ENCODE measurements at regions not wholly inside any gene's neighbourhood (a gene's known extent, or its start where the extent isn't known, plus 50 kb on each side); places are given as distances from the start of the nearest gene placed in this dataset.

DNA sequence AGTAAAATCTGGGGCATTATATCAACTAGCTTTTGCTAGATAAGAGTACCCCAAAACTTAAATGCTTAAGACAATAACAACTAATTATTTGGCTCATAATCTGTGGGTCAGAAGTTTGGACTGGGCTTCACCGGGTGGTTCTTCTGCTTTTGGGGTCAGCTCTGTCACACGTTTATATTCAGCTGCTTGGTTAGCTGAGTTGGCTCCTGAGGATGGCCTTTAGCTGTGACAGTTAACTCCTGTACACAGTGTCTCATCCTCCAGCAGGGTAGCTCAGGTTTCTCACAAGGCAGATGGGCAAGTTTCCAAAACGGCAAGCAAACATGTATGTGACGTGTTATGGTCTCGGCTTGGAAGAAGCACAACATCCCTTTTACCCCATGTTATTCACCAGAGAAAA is 488.2 kb downstream of the TLE4 start:
- CTCF ChIA-PET, result no interaction called here
- H3K4me1 Mint-ChIP-seq (ENCODE audit: low read depth, unreplicated experiment), result no peaks in the 10 kb centered on the region
- H3K27me3 Mint-ChIP-seq (ENCODE audit: unreplicated experiment), result no peaks in the 10 kb centered on the region
- H3K9me3 Mint-ChIP-seq (ENCODE audit: low read depth, unreplicated experiment), result no peaks in the 10 kb centered on the region
- intact Hi-C loops (cut with micrococcal nuclease; ENCODE audit: unreplicated experiment), result no loop called here
- BruUV-seq (replicated peaks), result no TSS peak
- H3K36me3 Mint-ChIP-seq (ENCODE audit: insufficient read depth, unreplicated experiment), result no peaks in the 10 kb centered on the region
- no peak for DNase-seq
- H3K27ac Mint-ChIP-seq (ENCODE audit: unreplicated experiment), result no peak overlapping the region
- H3K4me3 Mint-ChIP-seq (ENCODE audit: low read depth, unreplicated experiment), result no peak overlapping the region
- TF ChIP-seq, protein P1, sequence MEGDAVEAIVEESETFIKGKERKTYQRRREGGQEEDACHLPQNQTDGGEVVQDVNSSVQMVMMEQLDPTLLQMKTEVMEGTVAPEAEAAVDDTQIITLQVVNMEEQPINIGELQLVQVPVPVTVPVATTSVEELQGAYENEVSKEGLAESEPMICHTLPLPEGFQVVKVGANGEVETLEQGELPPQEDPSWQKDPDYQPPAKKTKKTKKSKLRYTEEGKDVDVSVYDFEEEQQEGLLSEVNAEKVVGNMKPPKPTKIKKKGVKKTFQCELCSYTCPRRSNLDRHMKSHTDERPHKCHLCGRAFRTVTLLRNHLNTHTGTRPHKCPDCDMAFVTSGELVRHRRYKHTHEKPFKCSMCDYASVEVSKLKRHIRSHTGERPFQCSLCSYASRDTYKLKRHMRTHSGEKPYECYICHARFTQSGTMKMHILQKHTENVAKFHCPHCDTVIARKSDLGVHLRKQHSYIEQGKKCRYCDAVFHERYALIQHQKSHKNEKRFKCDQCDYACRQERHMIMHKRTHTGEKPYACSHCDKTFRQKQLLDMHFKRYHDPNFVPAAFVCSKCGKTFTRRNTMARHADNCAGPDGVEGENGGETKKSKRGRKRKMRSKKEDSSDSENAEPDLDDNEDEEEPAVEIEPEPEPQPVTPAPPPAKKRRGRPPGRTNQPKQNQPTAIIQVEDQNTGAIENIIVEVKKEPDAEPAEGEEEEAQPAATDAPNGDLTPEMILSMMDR (IDR thresholded peaks at IDR 0.05; ENCODE audit: unreplicated experiment), result no peak

DNA sequence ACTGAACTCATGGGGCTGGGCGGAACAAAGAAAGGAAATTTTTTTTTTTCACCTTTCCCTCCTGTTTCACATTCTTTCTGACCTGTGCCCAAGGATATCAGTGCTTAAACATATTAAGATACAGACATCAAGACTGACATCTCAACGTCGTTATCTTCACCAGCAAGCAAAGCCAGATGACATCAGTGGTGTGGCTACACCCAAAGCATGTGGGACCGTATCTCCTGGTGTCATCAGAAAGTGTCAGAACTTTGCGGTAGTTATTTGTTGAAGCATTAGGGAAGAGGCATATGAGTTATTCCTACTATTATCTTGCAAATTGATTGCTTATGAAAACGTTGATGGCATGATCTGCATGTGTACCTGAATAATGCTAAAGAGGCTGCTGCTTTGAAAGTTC is 487.4 kb downstream of the TLE4 start:
- intact Hi-C loops (cut with micrococcal nuclease; ENCODE audit: unreplicated experiment), result no loop called here
- Mint-ChIP-seq H3K36me3 (ENCODE audit: insufficient read depth, unreplicated experiment) (no peaks in the 10 kb centered on the region), H3K9me3 (ENCODE audit: low read depth, unreplicated experiment) (no peaks in the 10 kb centered on the region), H3K4me1 (ENCODE audit: low read depth, unreplicated experiment) (no peaks in the 10 kb centered on the region), H3K27me3 (ENCODE audit: unreplicated experiment) (no peaks in the 10 kb centered on the region), H3K4me3 (ENCODE audit: low read depth, unreplicated experiment) (no peak overlapping the region), H3K27ac (ENCODE audit: unreplicated experiment) (no peak overlapping the region)
- CTCF ChIA-PET, result interaction anchor here (0.5 kb wide), 1 partner anchor 224 kb away, joined by 4 read pairs; no protein-coding TSS in a partner anchor
- TF ChIP-seq, protein P1 (IDR thresholded peaks at IDR 0.05; ENCODE audit: unreplicated experiment), result no peak
- BruUV-seq (replicated peaks), result no TSS peak
- no peak for DNase-seq

DNA sequence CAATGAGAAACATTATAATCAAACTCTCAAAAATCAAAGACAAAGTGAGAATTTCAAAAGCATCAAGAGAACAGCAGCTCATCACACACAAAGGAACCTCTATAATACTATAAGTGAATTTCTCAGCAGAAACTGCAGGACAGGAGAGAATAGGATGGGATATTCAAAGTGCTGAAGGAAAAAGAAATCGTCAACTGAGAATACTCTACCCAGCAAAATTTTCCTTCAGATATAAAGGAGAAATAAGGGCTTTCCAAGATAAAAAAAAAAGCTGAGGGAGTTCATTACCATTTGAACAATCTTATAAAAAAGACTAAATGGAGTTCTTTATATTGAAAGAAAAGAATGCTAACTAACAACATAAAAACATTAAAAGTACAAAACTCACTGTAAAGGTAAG is 481.1 kb downstream of the TLE4 start:
- DNase-seq, result no peak
- Mint-ChIP-seq H3K36me3 (ENCODE audit: insufficient read depth, unreplicated experiment) (no peaks in the 10 kb centered on the region), H3K27ac (ENCODE audit: unreplicated experiment) (no peak overlapping the region), H3K4me1 (ENCODE audit: low read depth, unreplicated experiment) (no peaks in the 10 kb centered on the region), H3K9me3 (ENCODE audit: low read depth, unreplicated experiment) (peaks cover 10% of the 10 kb centered on the region), H3K27me3 (ENCODE audit: unreplicated experiment) (no peaks in the 10 kb centered on the region), H3K4me3 (ENCODE audit: low read depth, unreplicated experiment) (no peak overlapping the region)
- CTCF ChIA-PET, result no interaction called here
- TF ChIP-seq, protein P1 (IDR thresholded peaks at IDR 0.05; ENCODE audit: unreplicated experiment), result no peak
- no TSS peak for BruUV-seq (replicated peaks)
- intact Hi-C loops (cut with micrococcal nuclease; ENCODE audit: unreplicated experiment), result no loop called here

DNA sequence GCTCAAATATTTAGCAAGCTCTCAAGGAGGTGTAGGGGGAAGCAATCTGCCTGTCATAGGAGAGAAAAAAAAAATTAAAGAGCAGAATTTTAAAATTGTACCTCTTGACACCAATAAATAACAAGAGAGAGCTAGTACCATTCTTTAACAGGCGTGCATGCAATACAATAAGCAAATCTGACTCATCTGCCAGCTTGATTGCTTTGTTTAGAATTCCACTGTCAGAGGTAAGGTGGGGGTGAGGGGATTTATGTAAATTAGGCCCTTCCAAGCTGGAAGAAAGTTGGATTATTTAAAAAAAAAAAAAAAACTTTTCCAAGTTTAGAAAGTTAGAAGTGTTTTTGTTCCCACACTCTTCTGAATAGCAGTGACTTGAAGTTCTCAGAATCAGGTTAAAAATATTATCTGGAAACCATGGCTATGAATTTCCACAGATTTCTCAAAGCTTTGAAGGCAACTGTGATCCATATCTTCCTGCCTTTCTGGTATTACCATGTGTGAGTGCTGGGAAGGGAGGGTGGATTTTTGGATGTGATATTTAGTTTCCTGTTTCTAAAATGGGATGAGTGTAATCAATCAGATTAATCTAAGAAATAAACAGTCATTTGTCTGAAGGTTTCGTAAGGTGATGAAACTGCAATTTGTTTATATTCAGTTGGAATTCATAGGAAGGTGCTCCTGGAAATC is 477.5 kb downstream of the TLE4 start:
- TF ChIP-seq, protein P1 (IDR thresholded peaks at IDR 0.05; ENCODE audit: unreplicated experiment), result no peak
- Mint-ChIP-seq H3K27me3 (ENCODE audit: unreplicated experiment) (no peaks in the 10 kb centered on the region), H3K27ac (ENCODE audit: unreplicated experiment) (no peak overlapping the region), H3K9me3 (ENCODE audit: low read depth, unreplicated experiment) (peaks cover 10% of the 10 kb centered on the region), H3K4me1 (ENCODE audit: low read depth, unreplicated experiment) (no peaks in the 10 kb centered on the region), H3K4me3 (ENCODE audit: low read depth, unreplicated experiment) (no peak overlapping the region), H3K36me3 (ENCODE audit: insufficient read depth, unreplicated experiment) (no peaks in the 10 kb centered on the region)
- intact Hi-C loops (cut with micrococcal nuclease; ENCODE audit: unreplicated experiment), result no loop called here
- no peak for DNase-seq
- no TSS peak for BruUV-seq (replicated peaks)
- CTCF ChIA-PET, result no interaction called here
